ENCODE measurements at regions not wholly inside any gene's neighbourhood (a gene's known extent, or its start where the extent isn't known, plus 50 kb on each side); places are given as distances from the start of the nearest gene placed in this dataset.

GRCh38 chr1:104979651-104980050, 1230.0 kb downstream of the AMY1C start:
- no peaks in the 10 kb centered on the region for H3K9me3 ChIP-seq (ENCODE audit: control insufficient read depth, insufficient read depth, low read depth, low read length)
- TF ChIP-seq POLR2AphosphoS5 (IDR thresholded peaks at IDR 0.05; ENCODE audit: low read depth, low read length), result no peak
- no peak for TF ChIP-seq REST (IDR thresholded peaks at IDR 0.05; ENCODE audit: insufficient read depth in 1 of 2, low read depth in 2 of 2, low read length in 1 of 2)
- no peak for TF ChIP-seq TCF7L2 (IDR thresholded peaks at IDR 0.05; ENCODE audit: low read depth, low read length)
- TF ChIP-seq CTCF (IDR thresholded peaks at IDR 0.05), result no peak
- TF ChIP-seq SIN3A (IDR thresholded peaks at IDR 0.05; ENCODE audit: borderline replicate concordance, insufficient read depth, low read depth, low read length), result no peak
- no peak overlapping the region for H3K27ac ChIP-seq (ENCODE audit: low read length)
- no peaks in the 10 kb centered on the region for H3K36me3 ChIP-seq (ENCODE audit: control insufficient read depth, insufficient read depth, low read length)
- DNase-seq (ENCODE audit: low read depth, low spot score), result no peak
- CTCF ChIA-PET, result no interaction called here
- intact Hi-C loops (cut with micrococcal nuclease; ENCODE audit: unreplicated experiment), result no loop called here
- BruUV-seq (replicated peaks), result no TSS peak
- H3K27me3 ChIP-seq (ENCODE audit: control insufficient read depth, insufficient read depth, low read length), result no peaks in the 10 kb centered on the region
- H3K4me1 ChIP-seq (ENCODE audit: control insufficient read depth, insufficient read depth, low read length), result no peaks in the 10 kb centered on the region
- in situ Hi-C loops (cut with HindIII; ENCODE audit: low pct_unique_long_range_greater_than_20kb, low sequenced_read_pairs), result no loop called here
- ATAC-seq, result no peak
- H3K4me3 ChIP-seq (ENCODE audit: low read depth in 2 of 2, low read length in 2 of 2), result no peak overlapping the region
- POLR2A ChIA-PET, result no interaction called here

GRCh38 chr1:104987210-104987609, 1237.5 kb downstream of the AMY1C start:
- TF ChIP-seq TCF7L2 (IDR thresholded peaks at IDR 0.05; ENCODE audit: low read depth, low read length) (no peak), SIN3A (IDR thresholded peaks at IDR 0.05; ENCODE audit: borderline replicate concordance, insufficient read depth, low read depth, low read length) (no peak), CTCF (IDR thresholded peaks at IDR 0.05) (no peak), POLR2AphosphoS5 (IDR thresholded peaks at IDR 0.05; ENCODE audit: low read depth, low read length) (no peak), REST (IDR thresholded peaks at IDR 0.05; ENCODE audit: insufficient read depth in 1 of 2, low read depth in 2 of 2, low read length in 1 of 2) (no peak)
- ATAC-seq, result no peak

More at GRCh38 chr1:104987210-104987609, 1237.5 kb downstream of the AMY1C start:
- CTCF ChIA-PET, result no interaction called here
- Histone ChIP-seq H3K27me3 (ENCODE audit: control insufficient read depth, insufficient read depth, low read length) (no peaks in the 10 kb centered on the region), H3K4me3 (ENCODE audit: low read depth in 2 of 2, low read length in 2 of 2) (no peak overlapping the region), H3K36me3 (ENCODE audit: control insufficient read depth, insufficient read depth, low read length) (no peaks in the 10 kb centered on the region), H3K27ac (ENCODE audit: low read length) (no peak overlapping the region), H3K9me3 (ENCODE audit: control insufficient read depth, insufficient read depth, low read depth, low read length) (no peaks in the 10 kb centered on the region), H3K4me1 (ENCODE audit: control insufficient read depth, insufficient read depth, low read length) (no peaks in the 10 kb centered on the region)
- BruUV-seq (replicated peaks), result no TSS peak
- in situ Hi-C loops (cut with HindIII; ENCODE audit: low pct_unique_long_range_greater_than_20kb, low sequenced_read_pairs) (no loop called here), intact Hi-C loops (cut with micrococcal nuclease; ENCODE audit: unreplicated experiment) (no loop called here)
- POLR2A ChIA-PET, result no interaction called here
- DNase-seq (ENCODE audit: low read depth, low spot score), result no peak

All from Panc1 (cell line).